M059J (cell line): ENCODE measurements at regions not wholly inside any gene's neighbourhood (a gene's known extent, or its start where the extent isn't known, plus 50 kb on each side); places are given as distances from the start of the nearest gene placed in this dataset.

Source experiments
- DNase-seq: peaks from one replicate; pipeline ENCODE4 v3.0.0-alpha.2; 2012; ENCODE audit warnings: low read depth

DNA sequence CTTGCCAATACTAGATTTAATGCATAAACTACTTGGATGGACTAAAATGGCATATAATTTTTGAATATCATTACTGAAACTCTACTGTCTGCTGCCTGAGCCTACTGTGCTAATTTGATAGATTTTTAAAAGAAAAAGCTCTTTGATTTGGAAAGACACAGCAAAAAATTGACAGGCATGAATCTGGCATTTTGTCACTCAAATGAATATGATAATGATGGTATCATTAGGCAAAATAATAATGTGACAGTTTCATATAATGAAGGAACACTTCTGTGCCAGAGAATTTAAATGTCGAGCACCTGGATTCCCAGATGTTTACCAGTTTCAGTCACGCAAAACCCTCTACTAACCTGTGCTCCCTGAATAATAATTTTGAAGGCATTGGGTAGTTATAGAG, 60.0 kb upstream of the SLC13A1 start:
- no peak for DNase-seq
